HG02759 (cell line): ENCODE measurements at regions not wholly inside any gene's neighbourhood (a gene's known extent, or its start where the extent isn't known, plus 50 kb on each side); places are given as distances from the start of the nearest gene placed in this dataset.

Experiments used
- ATAC-seq: cut with Tn5 transposase; IDR thresholded peaks from one replicate; pipeline ENCODE4 v1.9.1; 2021; ENCODE audit warnings: mild to moderate bottlenecking, moderate library complexity; ENCODE audit not compliant: unreplicated experiment

DNA sequence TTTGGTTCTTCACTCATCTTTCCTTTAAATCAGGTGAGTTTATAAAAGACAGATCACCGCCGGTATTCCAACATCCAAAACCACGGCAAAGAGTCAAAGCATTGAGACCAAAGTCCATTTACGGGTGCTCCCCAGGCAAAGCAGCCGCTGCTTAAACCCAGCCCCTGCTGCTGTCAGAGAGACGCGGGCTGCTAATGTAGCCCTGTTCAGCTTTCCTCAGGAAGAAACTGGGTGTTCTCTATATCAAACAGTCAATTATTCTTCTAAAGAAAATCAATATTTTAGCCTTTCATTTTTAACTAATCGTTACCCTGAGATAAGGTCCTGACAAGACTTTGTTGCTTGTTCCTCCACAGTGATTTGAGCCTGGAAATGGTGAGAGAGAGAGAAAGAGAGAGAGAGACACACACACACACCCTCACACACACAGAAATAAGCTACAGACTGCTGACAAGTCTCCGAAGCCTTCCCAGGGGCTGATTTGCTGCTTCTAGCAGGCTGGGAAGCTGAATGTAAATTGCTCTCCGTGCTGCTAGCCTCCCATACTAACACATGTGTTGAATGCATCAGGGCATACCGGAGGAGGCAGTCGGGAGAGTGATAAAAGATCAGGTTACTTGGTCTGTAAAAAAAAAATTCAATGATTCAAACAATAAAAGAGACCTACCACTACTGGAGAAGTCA, 183.0 kb upstream of the ANK3 start:
- ATAC-seq = peak; percentile 53

DNA sequence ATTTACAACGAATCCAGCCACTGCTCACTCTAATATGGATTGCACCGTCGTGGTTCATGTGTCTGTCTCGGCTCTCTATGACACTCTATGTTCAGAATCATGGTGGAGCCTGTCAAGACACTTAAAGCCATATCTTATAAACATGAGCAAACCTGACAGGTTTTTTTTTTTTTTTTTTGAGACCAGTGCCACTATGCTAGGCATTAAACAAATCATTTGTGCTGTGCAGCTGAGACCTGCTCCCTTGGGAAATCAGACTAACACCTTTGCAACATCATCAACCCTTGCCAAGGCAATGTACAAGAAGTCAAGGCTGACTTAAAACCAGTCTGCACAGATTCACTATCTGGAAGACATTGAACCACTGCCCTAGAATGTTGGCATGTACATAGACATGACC, 181.2 kb upstream of the ANK3 start:
- ATAC-seq = no peak

DNA sequence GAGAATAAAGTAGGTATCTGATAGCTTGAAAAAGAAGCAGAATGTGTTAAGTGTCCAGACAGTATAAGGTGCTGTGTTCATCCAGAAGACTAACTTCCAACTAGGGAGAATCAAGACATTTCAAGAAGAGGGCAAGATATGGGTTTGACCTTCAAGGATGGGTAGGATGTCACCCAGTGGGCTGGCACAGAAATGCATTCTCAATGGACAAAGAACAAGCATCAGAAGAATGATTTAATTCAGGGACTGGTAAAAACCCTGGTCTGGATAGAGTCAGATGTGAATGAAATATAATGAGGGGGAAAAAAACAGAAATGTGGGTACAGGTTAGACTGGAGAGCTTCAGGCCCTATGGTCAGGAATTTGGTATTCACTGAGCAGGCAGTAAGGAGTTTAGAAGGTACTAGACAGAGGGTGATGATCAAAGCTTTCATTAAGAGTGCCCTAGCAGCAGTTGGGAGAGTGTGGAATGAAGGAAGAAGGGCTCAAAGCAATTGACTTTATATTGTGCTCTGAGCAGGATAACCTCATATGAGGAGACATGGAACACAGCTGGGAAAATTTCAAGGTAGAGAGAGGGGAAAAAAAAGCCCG, 180.7 kb upstream of the ANK3 start:
- ATAC-seq = no peak

DNA sequence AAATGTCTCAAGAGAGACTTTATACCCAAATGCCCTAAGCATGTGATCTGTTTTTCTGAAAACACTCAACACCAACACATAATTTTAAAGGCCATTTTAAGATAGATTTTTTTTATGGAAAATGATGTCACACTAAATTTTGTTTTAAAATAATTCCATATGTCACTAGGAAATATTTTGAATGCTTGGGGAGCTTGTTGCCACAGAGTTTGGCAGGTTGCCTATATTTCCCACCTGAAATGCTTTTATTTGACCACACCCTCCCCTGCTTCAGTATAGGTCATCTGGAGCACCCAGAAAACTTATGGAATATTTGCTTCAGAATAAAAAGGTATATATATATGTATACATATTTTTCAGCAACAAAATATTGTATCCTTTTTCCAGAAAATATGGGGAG, 180.0 kb upstream of the ANK3 start:
- ATAC-seq = no peak

DNA sequence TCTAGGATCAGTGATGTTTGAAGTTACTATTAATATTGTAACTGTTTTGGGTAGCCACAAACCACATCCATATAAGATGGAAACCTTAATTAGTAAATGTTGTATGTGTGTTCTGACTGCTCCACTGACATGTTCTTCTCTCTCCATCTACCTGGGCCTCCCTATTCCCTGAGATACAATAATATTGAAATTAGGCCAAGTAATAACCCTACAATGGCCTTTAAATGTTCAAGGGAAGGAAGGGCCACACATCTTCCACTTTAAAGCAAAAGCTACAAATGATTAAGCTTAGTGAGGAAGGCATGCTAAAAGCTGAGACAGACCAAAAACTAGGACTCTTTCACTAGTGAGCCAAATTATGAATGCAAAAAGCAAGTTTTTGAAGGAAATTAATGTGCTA, 176.4 kb upstream of the ANK3 start:
- ATAC-seq = no peak

DNA sequence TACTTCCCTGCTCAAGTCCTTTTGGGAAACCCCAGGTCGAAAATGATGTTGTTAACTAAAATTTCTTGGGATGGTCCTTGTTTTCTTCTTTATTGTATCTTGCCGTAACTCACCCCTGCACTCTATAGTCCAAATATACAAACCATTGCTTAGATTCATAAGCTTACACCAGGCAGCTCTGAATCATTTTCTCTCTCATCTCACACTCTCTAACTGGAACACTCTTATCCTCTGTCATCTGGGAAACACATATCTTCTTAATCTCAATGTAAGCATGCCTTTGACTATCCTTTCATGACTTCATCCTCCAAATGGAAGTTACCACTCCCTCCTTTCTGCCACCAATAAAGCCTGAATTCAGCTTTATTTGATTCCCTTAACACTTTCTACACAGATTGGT, 175.8 kb upstream of the ANK3 start:
- no peak for ATAC-seq

DNA sequence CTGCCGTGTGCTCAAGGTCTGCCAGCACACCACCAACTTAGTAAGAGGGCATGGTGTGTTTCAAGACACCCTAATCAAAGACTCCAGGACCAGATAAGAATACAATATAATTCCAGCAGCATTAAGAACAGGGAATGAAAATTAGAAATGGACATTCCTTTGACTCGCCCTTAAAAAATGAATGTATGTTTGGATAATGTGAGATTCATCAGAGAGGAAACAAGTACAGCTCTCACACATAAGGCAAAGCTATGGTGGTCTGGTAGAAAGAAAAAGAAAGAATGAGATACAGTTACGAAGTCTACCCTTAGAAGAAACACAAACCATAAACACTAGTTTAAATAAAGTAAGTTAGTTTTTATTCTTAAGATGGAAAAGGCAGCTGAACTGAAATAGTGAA, 174.8 kb upstream of the ANK3 start:
- ATAC-seq = no peak

DNA sequence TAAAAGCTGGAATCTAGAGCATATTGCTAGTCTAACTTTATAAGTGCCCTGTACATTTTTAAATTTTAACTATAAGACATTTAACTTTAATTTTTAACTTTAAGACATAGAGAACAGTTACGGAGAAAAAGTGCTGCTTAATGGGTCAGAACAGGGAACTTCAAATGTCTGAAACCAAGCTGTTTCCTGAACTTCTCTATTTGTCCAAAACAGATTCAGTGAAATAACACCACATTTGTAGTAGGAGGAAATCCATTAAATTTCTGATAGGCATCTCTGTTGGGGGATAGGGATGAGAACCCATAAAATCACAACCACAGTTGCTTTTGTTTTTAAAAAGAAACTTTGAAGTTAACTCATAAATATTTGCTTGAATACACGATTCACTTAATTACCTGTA, 170.8 kb upstream of the ANK3 start:
- no peak for ATAC-seq

DNA sequence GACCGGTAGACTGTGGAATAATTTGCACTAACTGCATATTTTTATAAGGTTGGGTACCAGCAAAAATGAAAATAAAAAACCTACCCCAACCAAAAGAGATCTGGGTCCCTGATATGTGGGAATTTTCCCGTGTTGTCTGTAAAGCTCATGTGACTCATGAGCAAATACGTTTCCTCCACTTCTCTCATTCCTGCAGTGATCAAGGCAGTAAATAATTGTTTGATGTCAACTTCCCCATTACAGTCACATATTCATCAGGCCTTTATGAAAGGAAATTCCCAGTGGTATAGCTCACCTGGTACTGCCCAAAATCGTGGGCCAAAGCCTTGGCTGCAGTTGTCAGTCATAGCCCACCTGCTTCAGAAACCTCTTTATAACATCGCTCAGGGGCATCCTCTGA, 166.0 kb upstream of the ANK3 start:
- no peak for ATAC-seq

DNA sequence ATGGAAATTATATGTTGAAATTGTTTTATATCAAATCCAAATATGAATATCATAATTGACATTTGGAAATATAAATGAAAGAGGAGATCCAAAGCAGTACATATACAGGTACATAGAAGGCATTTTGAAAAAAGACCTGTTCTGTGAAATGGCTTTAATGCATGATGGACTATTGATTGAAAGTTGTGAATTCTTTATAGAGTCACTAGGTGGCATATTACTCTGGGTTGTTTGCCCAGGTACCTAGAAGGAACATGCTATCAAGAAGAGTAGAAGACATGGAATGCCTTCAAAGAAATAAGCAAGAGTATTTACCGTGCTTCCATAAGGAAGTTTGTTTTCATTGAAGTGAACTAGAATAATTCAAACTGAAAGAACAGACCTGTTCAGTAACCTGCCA, 160.0 kb upstream of the ANK3 start:
- ATAC-seq = no peak

DNA sequence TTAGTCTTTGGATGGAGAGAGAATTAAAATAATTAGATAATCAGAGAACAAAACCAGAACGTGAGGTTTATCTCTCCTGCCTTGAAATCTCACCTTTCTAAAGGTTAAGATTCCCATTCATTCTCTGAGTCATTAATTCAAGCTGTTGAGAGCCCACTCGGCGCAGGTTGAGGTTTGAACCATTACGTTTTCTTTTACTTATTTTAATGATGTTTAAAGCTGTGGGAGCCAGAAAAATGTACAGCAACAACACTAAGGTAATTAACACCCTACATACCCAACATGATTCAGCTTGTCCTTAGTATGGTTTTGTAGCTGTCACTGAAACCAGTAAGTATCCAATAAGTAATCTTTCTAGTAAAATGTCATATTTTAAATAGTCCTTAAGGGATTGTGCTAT, 153.0 kb upstream of the ANK3 start:
- no peak for ATAC-seq

DNA sequence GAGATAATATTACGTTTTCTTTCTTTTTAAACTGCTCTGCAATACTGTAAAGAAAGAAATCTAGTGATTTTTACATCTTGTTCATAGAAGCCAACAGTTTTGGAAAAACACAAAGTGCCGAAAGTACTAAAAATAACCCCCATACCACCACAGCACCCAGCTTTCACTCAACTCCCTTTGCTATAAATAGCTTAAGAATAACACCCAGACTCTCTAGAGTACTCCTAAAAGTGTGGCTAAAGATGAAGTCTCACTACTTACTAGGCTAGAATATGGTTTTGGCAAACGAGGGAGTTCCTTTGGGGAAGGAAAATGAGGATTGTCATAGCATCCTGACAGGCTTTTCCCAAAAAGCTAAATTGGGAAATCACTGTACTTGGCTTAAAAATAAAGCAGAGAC, 151.8 kb upstream of the ANK3 start:
- no peak for ATAC-seq

DNA sequence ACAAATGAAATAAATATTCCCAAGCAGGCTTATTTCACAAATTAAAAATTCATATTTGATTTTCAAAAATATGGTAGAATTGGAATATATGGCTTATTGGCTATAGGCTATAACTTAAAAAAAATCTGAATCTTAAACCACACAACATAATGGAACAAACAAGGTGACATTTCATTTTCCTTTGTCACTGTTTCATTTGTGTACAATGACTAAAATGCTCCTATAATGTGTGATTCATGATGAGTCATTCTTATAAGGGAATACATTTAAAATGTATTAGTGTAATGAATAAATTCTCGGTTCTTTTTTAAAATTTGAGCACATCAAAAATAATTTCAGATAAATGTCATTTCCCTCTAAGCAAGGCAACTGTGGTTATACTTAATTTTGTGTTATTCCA, 148.0 kb upstream of the ANK3 start:
- ATAC-seq = no peak

DNA sequence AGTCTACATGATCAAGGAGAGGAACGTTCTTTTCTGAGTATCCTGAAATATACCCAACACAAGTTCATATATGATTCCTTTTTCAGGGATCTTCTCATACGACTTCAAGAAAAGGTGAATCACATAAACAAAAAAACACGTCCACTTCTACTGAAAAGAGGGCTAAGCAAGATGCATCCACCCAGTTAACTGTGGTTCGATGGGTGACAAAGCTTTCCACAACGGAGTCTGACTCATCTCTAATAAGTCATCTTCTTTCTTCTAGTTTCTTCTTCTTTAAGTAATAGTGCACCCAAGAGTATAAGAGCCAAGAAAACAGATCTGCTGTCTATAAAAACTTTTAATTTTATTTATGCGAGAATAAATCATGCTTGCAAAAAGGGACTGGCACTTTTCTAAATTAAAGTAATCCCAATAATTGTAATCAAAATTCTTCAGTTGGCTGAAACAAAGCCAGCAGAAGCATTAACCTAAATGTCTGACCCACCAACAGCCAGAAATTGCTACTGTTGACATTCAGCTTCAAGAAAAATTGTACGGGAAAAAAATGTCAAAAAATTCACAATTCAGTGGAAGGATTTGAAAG, 146.9 kb upstream of the ANK3 start:
- no peak for ATAC-seq

DNA sequence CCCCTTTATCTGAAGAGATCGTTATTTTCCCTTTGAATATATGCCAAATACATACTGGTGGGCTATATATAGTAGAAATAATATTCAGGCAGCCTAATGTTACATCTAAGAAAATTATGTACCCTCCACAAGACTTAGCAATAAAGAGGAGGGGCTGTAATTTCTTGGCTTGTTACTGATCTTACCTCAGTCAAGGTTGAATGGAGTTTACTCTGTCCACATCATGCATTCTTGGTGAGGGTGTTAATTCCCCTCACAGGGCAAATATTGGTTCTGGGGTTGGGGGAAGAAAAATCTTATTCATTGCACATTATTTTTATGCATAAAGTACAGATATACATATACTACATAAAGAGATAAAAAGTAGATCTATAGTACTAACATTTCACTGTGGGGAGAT, 145.8 kb upstream of the ANK3 start:
- peak; percentile 32 for ATAC-seq

DNA sequence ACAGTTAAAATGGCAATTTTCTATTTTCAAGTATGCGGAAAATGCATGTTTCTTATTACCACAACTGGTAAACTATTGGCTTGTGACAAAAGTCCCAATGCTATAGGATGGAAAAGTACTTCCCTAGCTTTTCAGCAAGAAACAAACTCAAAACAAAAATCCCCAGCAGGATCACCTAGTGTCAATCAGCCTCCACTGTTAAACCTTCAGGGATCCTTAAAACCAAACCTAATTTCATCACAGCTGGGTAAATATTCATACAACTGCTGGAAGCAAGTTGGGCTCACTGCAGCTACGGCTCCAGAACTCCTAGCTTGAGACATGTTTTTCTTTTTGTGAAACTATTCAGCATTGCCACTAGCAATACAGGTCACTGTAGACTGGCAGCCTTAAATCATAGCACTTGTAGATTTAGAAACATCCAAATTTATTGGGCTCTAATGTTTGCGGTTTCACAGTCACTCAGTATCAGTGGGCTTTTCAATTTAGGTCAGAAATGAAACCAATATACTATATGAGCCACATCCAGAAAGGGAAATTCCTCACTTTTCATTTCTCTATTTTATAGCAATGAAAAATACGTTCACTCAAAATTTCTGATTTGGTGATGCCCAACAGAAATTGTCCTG, 145.2 kb upstream of the ANK3 start:
- peak; percentile 78 for ATAC-seq

DNA sequence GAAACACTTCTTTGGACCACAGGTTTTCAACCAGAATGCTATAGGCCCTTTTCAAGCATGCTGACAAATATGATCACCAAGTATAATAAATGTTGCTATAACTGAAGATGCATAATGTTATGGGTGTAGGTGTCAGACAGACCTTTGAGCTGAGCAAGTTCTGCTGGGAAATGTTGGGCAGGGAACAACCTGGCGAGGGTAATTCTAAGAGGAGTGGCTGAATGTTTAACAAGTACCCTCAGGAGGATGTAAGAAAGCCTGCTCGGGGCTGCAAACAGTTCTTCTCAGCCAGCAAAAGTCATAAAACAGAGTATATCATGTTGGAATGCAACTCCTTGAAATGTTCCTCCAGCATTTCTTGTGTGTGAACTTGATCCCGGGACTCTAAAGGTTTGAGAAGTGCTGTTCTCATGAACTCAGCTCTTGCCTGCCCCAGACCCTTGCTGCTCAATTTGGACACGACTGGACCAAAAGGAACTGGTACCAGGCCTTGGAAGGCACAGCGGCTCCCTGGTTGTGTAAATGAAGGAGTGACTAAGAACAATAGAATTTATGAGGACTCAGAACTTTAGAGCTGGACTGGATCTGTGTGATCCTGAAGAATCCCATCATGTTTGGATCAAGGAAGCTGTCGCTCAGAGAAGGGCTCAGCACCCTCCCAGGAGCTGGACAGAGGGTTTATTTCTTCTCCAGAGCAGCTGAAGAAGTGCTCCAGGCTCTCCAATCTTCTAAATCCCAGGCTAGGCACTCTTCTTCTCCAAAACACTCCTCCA, 143.2 kb upstream of the ANK3 start:
- ATAC-seq = no peak

DNA sequence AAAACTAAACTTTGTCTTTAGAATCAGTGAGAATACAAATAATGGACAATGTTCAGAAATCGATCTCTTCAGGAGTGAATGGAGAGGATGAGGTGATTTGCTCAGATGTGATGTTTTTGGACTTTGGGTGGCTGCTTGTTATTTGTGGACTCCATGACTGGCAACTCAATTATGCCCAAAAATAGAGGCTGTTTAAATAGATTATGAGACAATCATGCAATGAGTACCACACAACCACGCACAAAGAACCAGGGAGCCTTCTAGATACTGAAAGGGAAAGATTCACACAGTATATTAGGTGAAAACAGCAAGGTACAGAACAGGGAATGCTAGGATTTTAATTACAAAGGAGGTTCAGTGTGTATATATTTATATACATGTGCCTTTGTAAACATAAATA, 141.3 kb upstream of the ANK3 start:
- no peak for ATAC-seq

DNA sequence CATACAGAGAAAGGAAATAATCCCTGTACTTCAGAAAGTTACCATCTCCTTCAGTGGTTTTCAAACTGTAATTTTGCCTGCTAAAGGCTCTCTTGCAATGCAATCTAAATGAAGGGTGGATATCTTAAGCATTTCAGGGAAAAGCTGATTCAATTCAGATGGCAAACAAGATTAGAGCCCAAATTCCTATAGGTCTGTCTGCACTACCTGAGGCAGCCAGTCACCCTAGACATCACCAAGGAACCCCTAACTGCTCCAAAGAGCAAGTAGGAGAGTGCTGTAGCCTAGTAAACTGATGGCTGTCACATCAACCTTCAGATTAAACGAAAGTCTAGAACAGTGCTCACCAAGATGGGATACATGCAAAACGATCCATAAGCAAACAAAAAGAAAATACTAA, 138.0 kb upstream of the ANK3 start:
- ATAC-seq = no peak

DNA sequence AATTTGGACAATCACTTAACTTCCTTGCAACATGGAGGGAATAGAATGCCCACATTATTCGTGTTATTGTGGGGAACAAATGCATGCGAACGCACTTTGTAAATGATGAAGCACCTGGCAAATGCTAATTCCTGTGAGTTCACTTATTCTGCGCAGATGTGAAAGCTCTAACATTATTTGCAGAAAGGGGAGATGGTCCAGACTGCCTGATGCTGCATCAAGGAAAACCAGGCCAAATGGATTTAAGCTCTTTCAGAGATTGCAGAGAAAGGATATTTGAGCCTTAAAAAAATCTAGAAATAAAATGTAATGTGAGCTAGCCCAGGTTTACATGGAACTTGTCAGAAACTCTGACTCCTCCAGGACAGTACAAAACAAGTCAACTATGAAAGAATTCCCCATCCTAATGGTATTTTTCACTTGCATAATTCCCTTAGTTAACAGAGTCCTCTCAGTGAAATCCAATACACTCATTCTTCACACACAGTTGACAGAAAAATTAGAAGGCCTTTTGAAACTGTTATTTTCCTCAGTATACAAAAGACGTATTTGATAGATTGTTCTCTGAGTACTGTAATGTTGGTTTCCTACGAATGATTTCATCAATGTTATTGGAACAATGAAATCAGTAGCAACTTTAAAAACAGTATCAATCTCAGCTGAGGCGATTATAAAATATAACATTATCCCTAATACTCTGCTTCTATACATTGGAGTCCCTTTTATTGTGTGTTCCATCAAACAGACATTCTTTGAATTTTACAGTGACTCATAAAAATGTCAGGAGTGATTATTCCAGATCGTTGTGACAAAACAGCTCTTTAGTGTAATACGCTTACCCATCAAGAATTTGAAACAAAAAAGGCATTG, 136.3 kb upstream of the ANK3 start:
- no peak for ATAC-seq

DNA sequence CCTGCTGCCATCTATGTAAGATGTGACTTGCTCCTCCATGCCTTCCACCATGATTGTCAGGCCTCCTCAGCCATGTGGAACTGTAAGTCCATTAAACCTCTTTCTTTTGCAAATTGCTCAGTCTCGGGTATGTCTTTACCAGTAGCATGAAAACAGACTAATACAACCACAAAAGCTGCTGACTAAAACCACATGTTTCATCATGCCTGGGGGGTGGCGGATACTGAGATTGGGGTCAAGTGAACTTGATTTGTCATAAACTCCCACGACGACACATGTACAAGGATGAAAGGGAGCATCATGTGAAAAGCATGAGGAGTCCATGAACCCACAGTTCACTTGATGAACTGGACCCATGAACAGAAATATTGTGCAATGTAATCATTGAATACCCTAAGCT, 134.9 kb upstream of the ANK3 start:
- ATAC-seq = no peak
